Activated naive CD4-positive, alpha-beta T cell treated with anti-CD3 and anti-CD28 coated beads, Interleukin-2, amount 50 U/mL, for 16 hours (primary cell): ENCODE measurements at regions not wholly inside any gene's neighbourhood (a gene's known extent, or its start where the extent isn't known, plus 50 kb on each side); places are given as distances from the start of the nearest gene placed in this dataset.

ENCODE experiments used
- DNase-seq: peaks from one replicate; pipeline ENCODE4 v3.0.0-alpha.2; 2020

DNA sequence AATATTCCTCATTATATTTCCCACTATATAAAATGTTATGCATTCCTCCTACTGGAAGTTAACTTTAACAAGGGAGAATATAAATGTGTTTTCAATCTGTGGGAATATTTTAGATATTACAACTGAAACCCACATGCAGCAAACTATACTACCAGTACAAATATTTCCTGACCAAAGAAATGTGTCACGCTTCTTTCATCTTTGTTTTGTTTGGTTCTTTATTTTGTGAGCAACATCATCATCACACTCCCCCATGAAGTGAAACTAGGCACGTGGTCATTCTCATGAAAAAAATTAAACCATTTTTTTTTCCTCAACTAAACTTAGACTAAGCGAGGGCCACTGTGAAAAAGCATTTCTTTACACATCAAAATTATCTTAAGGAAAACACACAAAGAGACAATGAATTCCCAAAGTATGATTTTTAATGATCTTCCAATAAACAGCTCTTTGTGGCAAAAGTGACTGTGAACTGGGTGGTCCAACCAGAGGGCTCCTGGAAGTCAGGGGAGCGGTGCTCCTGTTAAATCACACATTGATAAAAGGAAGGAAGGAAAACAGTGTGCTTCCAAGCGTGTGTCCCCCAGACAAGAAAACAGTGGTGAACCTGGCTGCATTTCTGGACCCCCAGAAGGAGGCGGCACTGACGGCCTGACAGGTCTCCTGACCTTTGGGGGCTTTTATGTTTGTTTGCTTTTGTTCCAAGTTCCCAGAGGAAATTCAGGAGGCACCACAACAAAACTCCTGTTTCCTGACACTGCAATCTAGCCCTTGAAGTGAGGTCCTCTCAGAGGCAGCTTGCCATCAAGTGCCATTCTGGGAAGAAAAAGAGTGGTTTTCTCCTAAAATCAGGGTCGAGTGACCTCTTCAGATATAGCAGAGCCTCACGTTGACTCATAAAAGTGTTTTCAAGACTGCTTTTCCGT is 166.8 kb upstream of the FOXQ1 start:
- DNase-seq, result no peak

DNA sequence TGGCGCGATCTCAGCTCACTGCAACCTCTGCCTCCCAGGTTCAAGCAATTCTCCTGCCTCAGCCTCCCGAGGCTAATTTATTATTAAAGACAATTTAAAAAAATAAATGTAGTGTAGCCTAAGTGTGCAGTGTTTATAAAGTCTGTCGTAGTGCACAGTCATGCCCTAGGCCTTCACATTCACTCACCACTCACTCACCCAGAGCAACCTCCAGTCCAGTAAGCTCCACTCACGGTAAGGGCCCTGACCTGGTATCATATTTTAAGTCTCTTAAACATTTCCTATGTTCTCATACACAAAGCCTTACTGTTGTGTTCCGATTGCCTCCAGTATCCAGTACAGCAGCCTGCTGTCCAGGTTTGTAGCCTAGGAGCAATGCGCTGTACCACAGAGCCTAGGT is 168.2 kb upstream of the FOXQ1 start:
- DNase-seq, result no peak

DNA sequence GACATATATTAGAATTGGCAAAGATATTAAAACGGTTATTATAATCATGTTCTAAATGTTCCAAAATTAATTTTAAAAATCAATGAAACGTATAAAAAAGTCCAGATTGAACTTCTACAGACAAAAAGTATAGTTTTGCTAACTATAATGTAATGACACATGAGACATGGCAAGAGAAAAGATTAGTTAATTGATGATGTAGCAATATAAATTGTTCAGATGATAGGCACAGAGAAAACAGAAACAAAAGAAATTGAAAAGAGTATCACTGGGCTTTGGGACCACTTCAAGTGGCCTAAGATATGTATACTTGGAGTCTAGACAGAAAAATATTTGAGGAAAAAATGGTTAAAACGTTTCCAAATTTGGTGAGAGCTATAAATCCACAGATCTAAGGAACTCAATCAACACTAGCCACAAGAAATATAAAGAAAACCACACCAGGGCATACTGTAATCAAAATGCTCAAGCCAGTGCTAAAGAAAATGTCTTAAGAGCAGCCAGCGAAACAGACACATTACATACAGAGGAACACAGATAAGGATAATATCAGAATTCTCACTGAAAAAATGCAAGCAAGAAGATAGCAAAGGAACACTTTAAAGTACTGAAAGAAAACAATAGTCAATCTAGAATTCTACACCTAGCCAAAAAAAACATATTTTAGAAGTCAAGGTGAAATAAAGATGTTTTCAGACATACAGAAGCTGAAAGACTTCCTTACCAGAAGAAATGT is 172.6 kb upstream of the FOXQ1 start:
- no peak for DNase-seq

DNA sequence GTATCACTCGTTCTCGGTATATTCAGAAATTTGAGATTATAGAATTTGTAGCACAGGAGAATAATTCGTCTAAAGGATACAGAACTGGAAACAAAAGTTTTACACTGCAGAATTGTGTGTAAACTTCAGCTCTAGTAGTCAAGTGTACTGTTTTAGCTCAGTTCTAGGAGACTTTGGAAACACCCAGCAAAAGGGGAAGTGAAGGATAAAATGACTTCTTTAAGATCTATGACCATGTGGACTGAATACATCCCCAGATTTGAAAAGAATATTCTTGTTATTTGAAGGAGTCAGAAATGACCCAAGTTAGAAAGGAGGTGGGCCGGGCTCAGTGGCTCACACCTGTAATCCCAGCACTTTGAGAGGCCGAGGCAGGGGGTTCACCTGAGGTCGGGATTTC is 174.0 kb upstream of the FOXQ1 start:
- no peak for DNase-seq

DNA sequence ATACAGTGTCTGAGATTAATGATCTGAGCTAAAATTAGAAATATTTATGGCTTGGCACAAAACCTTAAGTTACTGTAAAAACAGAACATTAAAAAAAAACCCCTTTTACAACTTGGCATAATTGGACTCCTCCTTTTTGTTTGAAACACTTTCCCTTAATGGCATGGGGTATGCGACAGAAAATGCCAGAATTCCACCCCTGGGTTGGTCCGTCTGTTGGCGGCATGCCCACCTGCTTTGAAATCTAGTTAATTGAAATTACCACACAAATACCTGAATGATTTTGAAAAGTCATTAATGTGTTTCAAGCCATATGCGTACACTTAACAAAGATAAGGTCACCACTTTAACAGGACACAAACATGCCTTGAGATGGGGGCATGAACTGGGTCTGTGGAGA is 175.1 kb upstream of the FOXQ1 start:
- no peak for DNase-seq

DNA sequence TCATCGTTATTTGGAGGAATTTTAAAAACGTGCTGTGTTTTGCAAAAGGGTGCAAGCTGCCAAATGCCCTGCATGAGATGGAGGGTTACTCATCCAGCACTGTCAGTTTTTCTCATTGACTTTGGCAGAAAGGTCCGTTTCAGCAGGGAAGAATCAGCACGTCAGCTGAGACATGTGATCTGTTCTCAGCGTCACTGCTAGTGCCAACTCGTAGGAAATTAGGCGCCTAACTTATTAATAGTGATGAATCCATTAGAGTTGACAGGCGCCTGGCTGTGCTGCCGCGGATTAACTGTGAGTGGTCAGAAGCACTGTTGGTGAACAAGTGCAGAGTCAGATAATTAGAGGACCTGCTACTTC is 175.5 kb upstream of the FOXQ1 start:
- no peak for DNase-seq

DNA sequence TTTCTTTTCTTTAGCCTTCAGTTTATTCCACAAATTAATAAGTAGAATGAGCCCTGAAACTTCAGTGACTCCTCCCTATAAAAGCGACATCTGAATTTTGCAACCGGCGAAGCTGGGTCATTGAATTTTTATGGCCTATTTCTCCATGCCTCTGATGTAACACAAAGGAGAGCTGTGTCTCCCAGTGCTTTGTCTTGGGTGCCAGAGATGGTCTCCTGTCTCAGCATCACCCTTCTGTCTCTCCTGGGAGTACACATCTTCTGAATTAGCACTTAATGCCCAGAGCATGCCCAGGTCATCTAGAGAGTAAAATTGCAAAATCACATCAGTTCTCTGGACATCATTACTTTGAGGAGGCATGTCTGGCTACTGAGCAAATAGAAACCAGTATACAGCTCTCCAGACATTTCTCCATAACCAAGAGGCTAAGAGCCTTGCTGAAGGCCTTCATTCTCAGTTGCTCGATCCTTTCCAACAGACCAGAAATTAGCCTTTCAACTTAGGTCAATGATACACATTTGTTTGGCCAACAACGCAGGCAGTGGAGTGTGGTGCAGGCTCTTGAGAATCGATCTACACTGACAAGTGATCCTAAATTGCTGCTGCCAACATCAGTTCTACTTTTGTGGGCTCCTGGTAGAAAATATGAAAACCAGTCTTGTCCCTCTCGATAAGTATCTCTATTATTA is 176.0 kb upstream of the FOXQ1 start:
- no peak for DNase-seq

DNA sequence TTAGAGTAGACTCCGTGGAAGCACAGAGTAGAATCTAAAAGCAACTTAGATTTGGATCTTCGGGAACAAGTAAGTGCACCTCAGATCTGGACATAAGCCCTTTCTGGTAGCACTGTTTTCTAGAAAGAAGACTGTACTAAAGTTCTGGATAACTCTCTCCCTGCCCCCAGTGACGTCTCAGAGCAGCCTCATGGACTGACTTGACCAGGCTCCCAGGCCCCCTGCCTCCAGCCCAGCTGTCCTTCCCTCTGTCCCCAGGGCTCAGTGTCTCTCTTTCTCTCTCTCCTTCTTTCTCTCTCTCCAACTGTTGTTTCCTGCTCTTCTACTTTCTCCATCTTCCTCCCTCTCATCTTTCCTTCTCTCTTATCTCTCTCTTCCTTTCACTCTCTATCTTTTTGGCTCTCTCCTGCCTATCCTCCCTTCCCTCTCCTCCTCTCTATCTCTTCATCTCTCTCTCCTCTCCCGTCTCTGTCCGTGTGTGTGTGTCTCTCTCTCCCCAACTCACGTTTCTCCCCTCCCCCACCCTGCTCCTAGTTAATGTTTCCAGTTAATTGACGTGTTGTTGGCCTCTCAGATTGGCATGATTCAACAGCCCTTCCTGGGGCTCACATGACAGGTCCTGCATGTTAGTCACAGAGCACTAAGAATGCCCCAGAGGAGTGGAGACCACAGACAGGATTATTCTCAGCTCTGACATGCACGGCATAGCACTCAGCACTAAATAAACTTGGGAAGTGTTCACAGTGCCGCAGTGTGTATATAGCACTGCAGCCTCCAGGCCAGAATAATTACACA is 180.4 kb upstream of the FOXQ1 start:
- no peak for DNase-seq

DNA sequence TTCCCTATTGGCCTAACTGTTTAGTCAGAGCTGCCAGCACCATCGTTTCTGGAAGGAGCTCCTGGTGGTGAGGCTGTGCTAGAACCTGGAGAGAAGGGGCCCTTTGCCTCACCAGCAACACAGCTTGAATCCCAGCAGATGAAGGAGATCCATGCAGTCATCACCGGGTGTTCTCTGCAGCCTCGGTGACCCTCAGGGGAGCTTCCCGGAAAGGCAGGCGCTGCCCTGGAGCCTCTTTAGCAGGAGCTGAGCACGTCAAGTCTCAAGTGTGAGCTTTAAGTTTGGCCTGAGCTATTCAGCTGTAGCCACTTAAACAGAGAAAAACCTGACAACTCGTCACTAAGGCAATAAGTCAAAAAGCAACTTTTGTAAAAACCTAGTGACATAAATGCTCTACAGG is 181.2 kb upstream of the FOXQ1 start:
- no peak for DNase-seq

DNA sequence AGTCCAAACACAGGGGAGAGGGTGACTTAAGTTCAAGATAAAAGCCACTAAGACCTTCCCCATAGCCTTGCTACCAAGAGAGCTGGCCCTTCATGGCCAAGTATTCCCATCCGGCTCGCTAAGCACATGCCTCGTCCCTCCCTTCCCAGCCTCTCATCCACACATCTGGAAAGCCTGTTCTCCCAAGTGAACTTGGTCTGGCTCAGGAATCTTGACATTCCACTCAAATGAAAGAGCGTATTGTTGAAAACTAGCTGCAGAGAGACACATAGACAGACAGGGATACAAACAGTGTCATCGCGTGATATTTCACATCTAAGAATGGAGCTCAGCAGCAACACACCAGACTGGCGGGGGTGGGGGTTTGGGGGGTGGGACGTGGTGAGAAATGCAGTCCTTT is 182.8 kb upstream of the FOXQ1 start:
- DNase-seq, result no peak

DNA sequence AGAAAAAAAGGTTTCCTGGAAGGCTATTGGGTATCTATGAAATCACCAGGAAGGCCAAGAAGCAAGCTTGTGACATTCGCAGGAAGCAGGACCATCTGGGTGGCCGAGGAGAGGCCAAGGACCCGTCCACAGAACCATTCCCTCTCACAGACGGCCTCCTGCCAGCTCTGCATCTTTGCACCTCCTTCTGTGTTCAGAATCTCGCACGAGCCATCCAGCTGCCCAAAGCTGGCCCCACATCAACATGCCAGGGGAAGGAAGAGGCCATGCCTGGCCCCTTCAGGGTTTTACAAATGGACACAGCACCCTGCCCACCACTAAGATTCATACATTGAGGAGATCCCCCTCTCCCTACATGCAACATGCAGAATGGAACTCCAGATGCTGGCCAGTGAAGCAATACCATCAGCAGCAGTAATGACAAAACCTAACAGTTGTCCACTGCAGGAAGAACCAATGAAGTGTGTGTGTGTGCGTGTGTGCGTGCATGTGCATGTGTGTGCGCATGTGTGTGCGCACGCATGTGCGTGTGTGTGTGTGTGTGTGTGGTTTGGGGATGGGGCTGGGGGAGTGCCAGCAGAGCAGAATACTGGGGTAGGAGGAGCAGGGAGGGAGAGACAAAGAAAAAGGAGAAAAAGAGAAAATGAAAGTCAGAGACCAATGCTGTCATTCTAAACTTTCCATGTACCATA is 184.2 kb upstream of the FOXQ1 start:
- no peak for DNase-seq

DNA sequence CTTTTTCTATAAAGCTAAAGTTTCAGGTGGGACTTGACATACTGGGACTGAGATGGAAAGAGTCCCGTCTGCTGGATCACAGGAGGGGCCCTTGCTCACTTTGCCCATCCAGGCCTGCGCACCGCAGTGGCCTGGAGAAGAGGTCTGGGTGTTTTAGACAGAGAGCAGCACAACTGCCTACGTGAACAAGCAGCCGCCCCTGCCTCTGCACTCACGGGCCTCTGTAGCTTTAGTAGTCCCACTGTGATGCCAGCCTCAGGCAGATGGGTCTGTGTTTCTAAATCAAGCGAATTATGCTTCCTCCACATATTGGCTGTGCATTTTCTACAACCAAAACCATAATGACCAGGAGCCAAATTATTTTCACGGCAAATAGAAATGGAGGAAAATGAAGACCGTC is 184.8 kb upstream of the FOXQ1 start:
- no peak for DNase-seq

DNA sequence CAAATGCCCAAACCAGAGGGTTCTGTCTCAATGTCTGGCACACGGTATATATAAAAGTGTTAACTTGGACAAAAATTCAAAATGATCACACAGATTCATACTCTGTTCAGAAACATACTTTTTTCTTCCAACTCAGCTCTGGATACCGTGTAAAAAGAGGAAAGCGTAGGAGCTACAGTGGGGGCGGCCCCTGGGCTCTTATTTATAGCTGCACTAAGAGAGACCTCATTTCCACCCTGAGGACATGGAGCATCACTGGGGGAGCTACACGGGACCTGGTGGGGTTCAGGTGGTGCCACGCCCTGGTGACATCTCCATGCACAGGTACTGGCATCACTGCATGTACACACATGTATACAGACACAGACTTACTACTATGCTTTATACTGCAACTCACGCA is 185.9 kb upstream of the FOXQ1 start:
- no peak for DNase-seq

DNA sequence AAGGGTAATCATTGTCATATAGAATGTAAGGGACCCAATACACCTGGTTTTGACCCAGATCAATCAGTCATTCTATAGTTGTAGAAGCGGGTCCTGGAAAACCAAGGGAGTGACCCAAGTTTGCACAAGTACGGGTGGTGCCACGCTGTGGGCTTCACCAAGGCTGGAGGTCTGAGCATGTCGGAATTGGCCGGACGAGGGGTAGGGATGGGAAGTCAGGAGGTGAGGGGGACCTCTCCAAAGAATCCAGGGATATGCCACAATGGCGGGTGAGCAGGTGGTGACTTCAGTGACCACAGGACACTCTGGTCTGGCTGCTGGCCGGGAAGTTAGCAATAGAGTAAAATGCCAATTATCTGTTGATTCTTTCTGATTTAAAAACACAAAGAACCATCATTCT is 186.6 kb upstream of the FOXQ1 start:
- no peak for DNase-seq

DNA sequence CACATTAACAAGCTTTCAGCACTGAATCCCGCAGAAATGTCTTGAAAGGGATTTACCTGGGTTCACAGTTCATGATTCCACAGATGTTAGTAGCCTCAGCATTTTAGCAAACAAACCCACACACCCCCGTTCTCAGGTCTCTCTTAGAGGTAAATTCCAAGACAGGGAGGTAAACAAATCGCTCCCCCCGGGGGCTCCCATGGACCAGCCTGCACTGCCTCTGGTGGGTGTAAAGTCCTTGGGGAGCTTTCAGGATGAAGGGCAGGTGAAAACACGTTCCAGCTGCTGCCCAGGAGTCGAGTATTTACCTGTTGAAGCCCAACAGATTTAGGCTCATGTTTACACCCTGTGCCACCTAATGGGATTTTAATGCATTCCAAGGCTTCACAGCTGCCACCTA is 187.0 kb upstream of the FOXQ1 start:
- no peak for DNase-seq

DNA sequence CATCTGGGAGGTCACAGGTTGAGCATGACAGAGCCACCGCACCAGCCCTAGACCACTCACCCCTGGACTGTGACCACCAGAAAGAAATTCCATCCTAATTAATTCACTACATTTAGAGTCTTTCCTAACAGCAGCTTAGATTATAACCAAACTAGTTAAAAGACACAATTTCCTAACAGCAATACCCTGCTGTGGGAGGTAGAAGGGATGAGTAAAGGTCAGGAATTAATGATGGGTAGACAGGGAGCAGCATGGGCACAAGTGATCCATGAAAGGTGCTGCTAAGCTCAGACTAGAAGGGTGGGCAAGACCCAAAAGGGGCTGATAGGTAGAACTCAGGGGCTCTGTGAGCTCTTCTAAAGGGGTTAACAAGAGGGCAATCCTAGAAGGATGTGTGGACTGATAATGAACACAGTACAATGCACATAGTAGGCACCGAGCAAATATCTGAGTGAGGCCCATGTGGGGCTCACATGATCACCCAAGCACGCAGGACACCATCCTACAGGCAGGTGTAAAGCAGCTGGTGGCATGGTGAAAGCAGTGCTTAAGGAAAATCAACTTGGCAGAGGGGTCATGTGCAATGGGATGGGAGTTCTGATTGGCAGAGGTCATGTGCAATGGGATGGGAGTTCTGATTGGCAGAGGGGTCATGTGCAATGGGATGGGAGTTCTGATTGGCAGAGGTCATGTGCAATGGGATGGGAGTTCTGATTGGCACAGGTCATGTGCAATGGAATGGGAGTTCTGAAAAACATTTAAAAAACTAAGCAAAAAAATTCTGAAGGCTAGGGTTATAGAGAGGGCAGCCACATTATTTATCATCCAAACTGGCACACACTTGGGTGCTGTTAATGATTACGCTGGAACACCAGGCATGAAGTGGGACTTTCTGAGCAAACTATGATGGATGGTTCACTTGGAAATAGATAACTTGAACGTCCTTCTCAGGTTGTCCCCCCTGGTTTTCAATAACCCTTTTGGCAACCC is 188.2 kb upstream of the FOXQ1 start:
- no peak for DNase-seq

DNA sequence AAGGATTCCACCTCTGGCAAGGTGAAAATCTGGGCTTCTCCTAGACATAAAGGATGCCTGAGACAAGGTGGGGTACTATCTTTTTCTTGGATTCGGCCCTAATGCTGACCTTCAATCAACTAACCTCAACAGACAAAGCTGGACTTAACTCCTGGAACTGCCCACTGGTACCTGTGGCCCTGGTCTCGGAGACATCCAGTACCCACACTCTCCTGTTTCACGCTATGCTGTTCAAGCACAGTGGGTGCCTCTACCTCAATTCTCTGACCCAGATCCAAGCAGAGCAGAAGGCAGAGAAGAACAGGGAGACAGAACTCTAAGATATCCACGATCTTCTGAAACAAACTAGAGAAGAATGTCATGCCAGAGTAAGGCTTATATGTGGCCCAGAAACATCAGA is 189.8 kb upstream of the FOXQ1 start:
- no peak for DNase-seq

DNA sequence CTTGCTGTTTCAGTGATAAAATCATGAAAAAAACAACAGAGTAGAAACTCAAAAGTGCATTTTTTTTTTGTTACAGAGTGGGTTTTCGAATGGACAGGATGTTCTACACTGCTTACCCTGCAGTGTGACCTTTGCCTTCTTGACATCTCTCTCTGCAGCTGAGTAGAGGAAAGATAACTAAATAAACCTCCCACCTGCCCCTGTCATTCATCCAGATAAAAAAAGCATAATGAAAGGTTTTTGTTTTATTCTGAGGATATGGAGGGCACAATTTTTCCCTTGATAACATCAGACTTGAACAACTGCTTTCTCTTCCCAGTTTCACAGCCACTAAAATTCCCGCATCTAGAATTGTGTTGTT is 193.6 kb upstream of the FOXQ1 start:
- DNase-seq, result no peak

DNA sequence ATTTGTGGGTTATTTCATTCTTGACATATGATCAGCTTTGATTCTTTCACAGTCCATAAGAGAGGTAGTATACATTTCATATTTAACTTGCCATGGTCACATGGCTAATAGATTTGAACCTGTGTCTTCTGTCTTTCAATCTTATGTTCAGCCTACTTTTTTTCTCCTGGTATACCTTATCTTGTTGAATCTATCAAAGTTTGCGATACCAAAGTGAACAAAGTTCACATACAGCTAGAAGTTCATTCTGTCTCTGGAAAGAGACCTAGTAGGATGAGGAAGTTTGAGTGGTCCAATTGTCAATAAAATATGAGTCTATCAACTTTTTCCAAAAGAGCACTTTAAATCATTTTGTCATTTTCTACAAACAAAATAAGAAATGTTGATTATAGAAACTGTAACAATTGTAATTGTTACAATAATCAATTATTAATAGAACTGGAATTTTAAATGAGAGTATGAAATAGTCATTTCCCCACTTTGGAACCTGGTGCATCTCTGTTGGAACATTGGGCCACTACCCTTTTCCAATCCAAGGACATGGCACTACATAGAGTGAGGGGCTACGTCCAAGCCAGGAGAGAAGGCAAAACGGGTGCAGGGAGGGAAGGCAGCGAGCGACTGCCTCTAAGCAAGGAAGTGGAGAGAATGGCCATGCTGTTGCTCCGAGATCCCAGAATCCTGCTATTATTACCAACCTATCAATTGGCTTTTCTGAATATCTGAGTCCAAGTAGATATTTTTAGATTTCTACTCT is 194.2 kb upstream of the FOXQ1 start:
- no peak for DNase-seq

DNA sequence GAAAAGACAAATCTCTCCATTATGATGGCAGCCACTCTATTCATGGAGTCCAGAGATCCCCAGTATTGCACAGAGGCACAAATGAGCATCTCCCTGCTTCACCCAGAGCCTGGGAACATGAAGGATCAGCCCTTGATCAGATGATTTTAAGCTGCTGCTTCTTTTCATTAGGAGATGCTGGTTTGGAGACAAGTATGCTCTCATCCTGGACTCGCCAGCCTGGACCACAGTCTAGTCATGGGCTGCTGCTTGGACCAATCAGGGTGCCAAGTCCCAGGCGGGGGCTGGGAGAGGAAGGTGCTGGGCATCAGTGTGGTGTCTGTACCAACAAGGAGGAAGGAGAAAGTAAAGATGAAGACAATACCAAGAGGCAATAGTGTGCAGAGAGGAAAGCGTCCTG is 195.7 kb upstream of the FOXQ1 start:
- no peak for DNase-seq
